Hematopoietic multipotent progenitor cell treated with erythropoietin and hydrocortisone succinate and interleukin-3 and kit ligand, for 15 days (in vitro differentiated cells): ENCODE measurements at regions not wholly inside any gene's neighbourhood (a gene's known extent, or its start where the extent isn't known, plus 50 kb on each side); places are given as distances from the start of the nearest gene placed in this dataset.

ENCODE experiments used
- DNase-seq: peaks from one replicate; pipeline ENCODE4 v3.0.0-alpha.2; 2015; ENCODE audit warnings: low spot score

- DNase-seq, result no peak
Observed at GRCh38 chr22:49301398-49302149, 526.1 kb downstream of the BRD1 start.

- DNase-seq, result no peak
Observed at GRCh38 chr22:49300951-49301397, 526.7 kb downstream of the BRD1 start.

- no peak for DNase-seq
Observed at GRCh38 chr22:49300241-49300640, 527.4 kb downstream of the BRD1 start.

GRCh38 chr22:49299821-49300231 lies 527.8 kb downstream of the BRD1 start:
- no peak for DNase-seq

GRCh38 chr22:49298834-49299750 lies 528.6 kb downstream of the BRD1 start:
- no peak for DNase-seq

GRCh38 chr22:49297871-49298721 lies 529.6 kb downstream of the BRD1 start:
- no peak for DNase-seq

GRCh38 chr22:49297286-49297870 lies 530.3 kb downstream of the BRD1 start:
- DNase-seq, result no peak

- no peak for DNase-seq
Observed at GRCh38 chr22:49296561-49296960, 531.1 kb downstream of the BRD1 start.

GRCh38 chr22:49295851-49296560 lies 531.7 kb downstream of the BRD1 start:
- no peak for DNase-seq

GRCh38 chr22:49295465-49295743 lies 532.3 kb downstream of the BRD1 start:
- DNase-seq, result no peak

- no peak for DNase-seq
Observed at GRCh38 chr22:49294656-49295464, 532.8 kb downstream of the BRD1 start.

GRCh38 chr22:49292909-49293308 lies 534.8 kb downstream of the BRD1 start:
- DNase-seq, result no peak

GRCh38 chr22:49291781-49292180 lies 535.9 kb downstream of the BRD1 start:
- DNase-seq, result no peak

- no peak for DNase-seq
Observed at GRCh38 chr22:49291169-49291568, 536.5 kb downstream of the BRD1 start.

GRCh38 chr22:49290711-49291110 lies 537.0 kb downstream of the BRD1 start:
- DNase-seq, result no peak

GRCh38 chr22:49289822-49290679 lies 537.6 kb downstream of the BRD1 start:
- DNase-seq, result no peak

- DNase-seq, result no peak
Observed at GRCh38 chr22:49286181-49286760, 541.4 kb downstream of the BRD1 start.

GRCh38 chr22:49284931-49285330 lies 542.7 kb downstream of the BRD1 start:
- no peak for DNase-seq
